IMR-90 (cell line): ENCODE measurements at regions not wholly inside any gene's neighbourhood (a gene's known extent, or its start where the extent isn't known, plus 50 kb on each side); places are given as distances from the start of the nearest gene placed in this dataset.
"Not testable (repeated sequence)": the region's sequence is repeated elsewhere in the genome, so short reads cannot be mapped to it uniquely, and the experiment has no call there.

Source experiments
- ATAC-seq: fragments of 200-7000 bp; cut with Tn5 transposase; 2 replicates; pipeline ENCODE4 v1.9.1; 2020; ENCODE audit warnings: low read depth, mild to moderate bottlenecking, moderate library complexity
- BruUV-seq: library from RNA; stranded (reverse); fragments of 400-500 nt; replicated peaks from 2 replicates; lab custom pipeline; 2021; lab: Mats Ljungman, UMichigan
- CTCF ChIA-PET: fragments of 300-600 bp; formaldehyde crosslinking; extraction: SDS; loops from one replicate; lab custom pipeline; 2021; ENCODE audit warnings: antibody characterized with exemption; lab: Yijun Ruan, JAX
- POLR2A ChIA-PET: fragments of 300-600 bp; sonication (Branson Sonifier 250); formaldehyde crosslinking; loops from one replicate; lab custom pipeline; 2022; ENCODE audit warnings: antibody characterized with exemption; ENCODE audit not compliant: unreplicated experiment; lab: Charles Lee
- DNase-seq: peaks from one replicate; pipeline ENCODE4 v3.0.0; 2013
- H2AFZ ChIP-seq: replicated peaks from 2 replicates; pipeline ENCODE3; 2013; ENCODE audit warnings: low read length, mild to moderate bottlenecking; ENCODE audit not compliant: poor library complexity
- H2AK5ac ChIP-seq: 2 replicates; pipeline ENCODE4 v1.6.1; 2013; ENCODE audit warnings: low read depth, low read length, inconsistent platforms
- H2AK9ac ChIP-seq: replicated peaks from 2 replicates; pipeline ENCODE3; 2013; ENCODE audit warnings: mild to moderate bottlenecking, low read depth, low read length, moderate library complexity; ENCODE audit not compliant: poor library complexity
- H2BK120ac ChIP-seq: 2 replicates; pipeline ENCODE4 v1.6.1; 2013; ENCODE audit warnings: low read depth, low read length, inconsistent platforms
- H2BK15ac ChIP-seq: 3 replicates; pipeline ENCODE4 v1.6.1; 2013; ENCODE audit warnings: low read depth, low read length, inconsistent platforms
- H2BK20ac ChIP-seq: 2 replicates; pipeline ENCODE4 v1.6.1; 2013; ENCODE audit warnings: low read depth, mild to moderate bottlenecking, inconsistent platforms, low read length, moderate library complexity
- H2BK5ac ChIP-seq: 2 replicates; pipeline ENCODE4 v1.6.1; 2013; ENCODE audit warnings: mild to moderate bottlenecking, low read depth, low read length, inconsistent platforms; ENCODE audit not compliant: poor library complexity, severe bottlenecking
- H3K14ac ChIP-seq: replicated peaks from 2 replicates; pipeline ENCODE4 v1.6.1; 2013; ENCODE audit warnings: low read depth, low read length, inconsistent platforms
- H3K18ac ChIP-seq: 2 replicates; pipeline ENCODE4 v1.6.1; 2013; ENCODE audit warnings: low read depth, low read length, control low read depth
- H3K23ac ChIP-seq: 2 replicates; pipeline ENCODE4 v1.6.1; 2013; ENCODE audit warnings: low read depth, low read length, inconsistent platforms
- H3K27ac ChIP-seq: 2 replicates; pipeline ENCODE4 v1.5.1; 2013; ENCODE audit warnings: mild to moderate bottlenecking, control low read depth, low read length; ENCODE audit not compliant: insufficient read depth
- H3K27me3 ChIP-seq: 2 replicates; pipeline ENCODE4 v1.6.1; 2013; ENCODE audit warnings: low read length; ENCODE audit not compliant: control insufficient read depth, insufficient read depth
- H3K36me3 ChIP-seq: 2 replicates; pipeline ENCODE4 v1.6.1; 2013; ENCODE audit warnings: low read length, mixed read lengths; ENCODE audit not compliant: control insufficient read depth, insufficient read depth
- H3K4ac ChIP-seq: 2 replicates; pipeline ENCODE4 v1.6.1; 2013; ENCODE audit warnings: low read depth, low read length, inconsistent platforms
- H3K4me1 ChIP-seq: 2 replicates; pipeline ENCODE4 v1.6.1; 2013; ENCODE audit warnings: low read length, mixed read lengths; ENCODE audit not compliant: control insufficient read depth, insufficient read depth
- H3K4me2 ChIP-seq: 2 replicates; pipeline ENCODE4 v1.6.1; 2013; ENCODE audit warnings: low read depth, mild to moderate bottlenecking, control low read depth, low read length, moderate library complexity
- H3K4me3 ChIP-seq: 2 replicates; pipeline ENCODE4 v1.5.1; 2013; ENCODE audit warnings: low read depth, mild to moderate bottlenecking, control low read depth, low read length, moderate library complexity; ENCODE audit not compliant: insufficient read depth
- H3K56ac ChIP-seq: 2 replicates; pipeline ENCODE4 v1.6.1; 2013; ENCODE audit warnings: low read length, inconsistent platforms; ENCODE audit not compliant: insufficient read depth; ENCODE audit errors: extremely low read depth
- H3K79me1 ChIP-seq, 2 experiments: 2 replicates each; pipeline ENCODE4 v1.6.1; 2013; ENCODE audit warnings: low read length in 2 of 2, inconsistent platforms in 1 of 2, low read depth in 1 of 2
- H3K9ac ChIP-seq: 2 replicates; pipeline ENCODE4 v1.6.1; 2013; ENCODE audit warnings: low read depth, low read length, control low read depth
- H3K9me1 ChIP-seq: 2 replicates; pipeline ENCODE4 v1.6.1; 2013; ENCODE audit warnings: low read length, inconsistent platforms; ENCODE audit not compliant: insufficient read depth
- H3K9me3 ChIP-seq: 2 replicates; pipeline ENCODE4 v1.6.1; 2013; ENCODE audit warnings: low read length; ENCODE audit not compliant: control insufficient read depth, insufficient read depth
- H4K20me1 ChIP-seq: 2 replicates; pipeline ENCODE4 v1.6.1; 2013; ENCODE audit warnings: low read length, inconsistent platforms; ENCODE audit not compliant: insufficient read depth
- H4K5ac ChIP-seq: 2 replicates; pipeline ENCODE4 v1.6.1; 2013; ENCODE audit warnings: mild to moderate bottlenecking, low read depth, low read length, control low read depth
- H4K8ac ChIP-seq, 2 experiments: 2 replicates each; pipeline ENCODE4 v1.6.1; 2013; ENCODE audit warnings: low read depth in 2 of 2, low read length in 2 of 2, control low read depth in 1 of 2, inconsistent platforms in 1 of 2
- H4K91ac ChIP-seq: 2 replicates; pipeline ENCODE4 v1.6.1; 2013; ENCODE audit warnings: low read depth, low read length, inconsistent platforms; ENCODE audit not compliant: insufficient read depth
- CTCF ChIP-seq: conservative IDR thresholded peaks from 2 replicates; pipeline ENCODE4 v1.5.1; 2012; ENCODE audit warnings: mild to moderate bottlenecking, low read depth, low read length, improper control_type of control experiment
- RAD21 ChIP-seq: IDR thresholded peaks from 2 replicates; pipeline ENCODE4 v1.6.1; 2012; ENCODE audit warnings: low read length, improper control_type of control experiment
- RFX5 ChIP-seq: IDR thresholded peaks from 2 replicates; pipeline ENCODE4 v1.8.0; 2012; ENCODE audit warnings: low read depth, mild to moderate bottlenecking, low read length, moderate library complexity
- SMC3 ChIP-seq: fragments of 150-350 bp; IDR thresholded peaks from 2 replicates; pipeline ENCODE4 v1.6.1; 2016; ENCODE audit warnings: low read depth, mild to moderate bottlenecking, antibody characterized with exemption, low read length, moderate library complexity
- WGBS, 2 experiments: methylation state at CpG; one replicate each; pipeline versions ENCODE4 v1.1.5 to v1.1.7; 2013; ENCODE audit warnings: missing lambda C conversion rate in 2 of 2; ENCODE audit not compliant: insufficient read length in 1 of 2; ENCODE audit errors: extremely low coverage in 2 of 2; 5-methylcytosine and 5-hydroxymethylcytosine counted together
- dilution Hi-C: fragments of 300-500 bp; cut with HindIII; formaldehyde crosslinking; loops from one replicate; pipeline ENCODE4 v1.14.3; 2018; ENCODE audit warnings: low sequenced_read_pairs; ENCODE audit not compliant: unreplicated experiment
- in situ Hi-C: fragments of 300-500 bp; cut with MboI; formaldehyde crosslinking; loops from 3 replicates; pipeline ENCODE4 v1.14.3; 2019; ENCODE audit warnings: low sequenced_read_pairs, inconsistent platforms, mixed read lengths
- intact Hi-C: fragments of 100-400 bp; cut with micrococcal nuclease; formaldehyde crosslinking; loops from 2 replicates; pipeline ENCODE4 v1.10.0; 2022

- intact Hi-C loops (loop anchor here (1.0 to 5.0 kb wide), 5 partner anchors 126 to 680 kb away; no protein-coding TSS in a partner anchor), in situ Hi-C loops (no loop called here), dilution Hi-C loops (no loop called here)
- no peaks in the 10 kb centered on the region for H3K9me3 ChIP-seq
- H2BK20ac ChIP-seq = no peak overlapping the region
- no peak overlapping the region for H3K14ac ChIP-seq
- H4K91ac ChIP-seq = no peak overlapping the region
- H3K79me1 ChIP-seq = no peaks in the 10 kb centered on the region
- no peak overlapping the region for H3K27ac ChIP-seq
- H2BK120ac ChIP-seq = no peak overlapping the region
- no peak overlapping the region for H3K4me2 ChIP-seq
- H2AFZ ChIP-seq = no peak overlapping the region
- DNase-seq (peak; percentile 56), ATAC-seq (peak; percentile 85)
- H3K27me3 ChIP-seq = no peaks in the 10 kb centered on the region; the same call in 1 of the 2 replicates
- H2AK9ac ChIP-seq = no peak overlapping the region
- H3K4me3 ChIP-seq = no peak overlapping the region
- no TSS peak for BruUV-seq
- no peak overlapping the region for H4K8ac ChIP-seq
- no CpG with 5 or more reads among the region's 6 CpGs for WGBS, 2 experiments
- no peaks in the 10 kb centered on the region for H3K36me3 ChIP-seq
- no peak overlapping the region for H3K18ac ChIP-seq
- ChIA-PET CTCF (interaction anchor here (0.6 to 1.5 kb wide), 10 partner anchors 8 to 508 kb away, joined by 3 to 5 read pairs (median 4); no protein-coding TSS in a partner anchor), POLR2A (no interaction called here)
- no peak overlapping the region for H2AK5ac ChIP-seq
- no peak overlapping the region for H3K23ac ChIP-seq
- H4K5ac ChIP-seq = no peak overlapping the region
- no peaks in the 10 kb centered on the region for H3K9me1 ChIP-seq
- H2BK5ac ChIP-seq = no peak overlapping the region
- no peaks in the 10 kb centered on the region for H3K4me1 ChIP-seq
- no peak overlapping the region for H3K56ac ChIP-seq
- no peak overlapping the region for H3K4ac ChIP-seq
- peak; percentile 73 for TF ChIP-seq SMC3
- TF ChIP-seq RFX5 = no peak
- TF ChIP-seq CTCF = peak; percentile 77
- peak; percentile 89 for TF ChIP-seq RAD21
- no peaks in the 10 kb centered on the region for H4K20me1 ChIP-seq
- no peak overlapping the region for H3K9ac ChIP-seq
- H2BK15ac ChIP-seq = no peak overlapping the region
Measured at GRCh38 chr2:224650815-224651439, 65.2 kb downstream of the CCDC195 start.

GRCh38 chr2:224647684-224648083 is 62.5 kb upstream of the CUL3 start:
- H2BK5ac ChIP-seq, H3K27ac ChIP-seq, H3K4me3 ChIP-seq, H4K8ac ChIP-seq, H2AK5ac ChIP-seq, H3K9ac ChIP-seq, H2AFZ ChIP-seq, H2BK120ac ChIP-seq, H3K4me2 ChIP-seq, H3K14ac ChIP-seq, BruUV-seq, H2BK15ac ChIP-seq, H3K18ac ChIP-seq, H4K5ac ChIP-seq, H3K79me1 ChIP-seq, H3K56ac ChIP-seq, H3K4me1 ChIP-seq, ATAC-seq, H3K9me1 ChIP-seq, H2BK20ac ChIP-seq, H3K9me3 ChIP-seq, DNase-seq, H3K4ac ChIP-seq, dilution Hi-C loops, H2AK9ac ChIP-seq, POLR2A ChIA-PET, H4K20me1 ChIP-seq, H3K36me3 ChIP-seq, H4K91ac ChIP-seq, H3K23ac ChIP-seq, H3K27me3 ChIP-seq: not testable (repeated sequence)
- in situ Hi-C loops (loop anchor here (5.0 to 10.0 kb wide), 2 partner anchors 290 to 663 kb away; no protein-coding TSS in a partner anchor), intact Hi-C loops (loop anchor here (10.0 kb wide), 2 partner anchors 133 to 203 kb away; no protein-coding TSS in a partner anchor)
- CTCF ChIA-PET = interaction anchor here (1.0 kb wide), 1 partner anchor 45 kb away, joined by 12 read pairs; no protein-coding TSS in a partner anchor
- WGBS, 2 experiments = no CpG with 5 or more reads among the region's 11 CpGs
